ENCODE measurements at regions not wholly inside any gene's neighbourhood (a gene's known extent, or its start where the extent isn't known, plus 50 kb on each side); places are given as distances from the start of the nearest gene placed in this dataset.

DNA sequence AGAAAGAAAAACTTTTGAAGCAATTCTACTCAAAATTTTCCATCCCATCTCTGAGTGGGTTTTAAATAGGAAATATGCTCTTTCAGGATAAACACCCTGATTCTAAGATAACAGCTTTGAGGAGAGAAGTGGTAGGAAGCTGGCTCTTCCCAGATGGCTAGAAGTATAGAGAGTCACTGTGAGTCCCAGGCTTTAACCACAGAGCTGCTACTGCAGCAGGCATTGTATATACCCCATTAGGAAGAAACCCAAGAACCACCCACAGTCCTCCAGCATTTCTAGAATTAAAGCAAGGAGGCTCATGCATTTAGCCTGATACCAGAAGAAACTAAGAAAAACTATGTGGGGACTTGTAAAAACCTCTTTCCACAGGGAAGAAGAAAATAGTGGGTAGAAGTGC is 1405.6 kb upstream of the TENM4 start:
- no peak overlapping the region for H3K9ac ChIP-seq (ENCODE audit: low read depth, low read length)
- no TSS peak for BruUV-seq (replicated peaks)
- no peak overlapping the region for H2BK20ac ChIP-seq (ENCODE audit: low read depth, low read length)
- no peak overlapping the region for H2AFZ ChIP-seq (replicated peaks; ENCODE audit: low read length, poor library complexity)
- no peak for ATAC-seq (ENCODE audit: low read depth)
- H3K79me1 ChIP-seq (ENCODE audit: low read depth in 1 of 2, low read length in 2 of 2) = no peaks in the 10 kb centered on the region
- H3K4me3 ChIP-seq (ENCODE audit: insufficient read depth, low read depth, low read length) = no peak overlapping the region
- H2AK9ac ChIP-seq (replicated peaks; ENCODE audit: low read depth, low read length, poor library complexity) = no peak overlapping the region
- no peak overlapping the region for H3K14ac ChIP-seq (replicated peaks; ENCODE audit: low read depth, low read length)
- H4K5ac ChIP-seq (ENCODE audit: low read depth, low read length) = no peak overlapping the region
- no peaks in the 10 kb centered on the region for H4K20me1 ChIP-seq (ENCODE audit: insufficient read depth, low read length)
- no peak overlapping the region for H2BK15ac ChIP-seq (ENCODE audit: low read depth, low read length)
- in situ Hi-C loops (cut with MboI; ENCODE audit: low sequenced_read_pairs) (no loop called here), dilution Hi-C loops (cut with HindIII; ENCODE audit: low sequenced_read_pairs, unreplicated experiment) (no loop called here), intact Hi-C loops (cut with micrococcal nuclease) (no loop called here)
- ChIA-PET CTCF (no interaction called here), POLR2A (ENCODE audit: unreplicated experiment) (no interaction called here)
- no peak overlapping the region for H4K8ac ChIP-seq (ENCODE audit: low read depth in 2 of 2, low read length in 2 of 2)
- H4K91ac ChIP-seq (ENCODE audit: insufficient read depth, low read depth, low read length) = no peak overlapping the region
- no peaks in the 10 kb centered on the region for H3K4me1 ChIP-seq (ENCODE audit: control insufficient read depth, insufficient read depth, low read length)
- no peak overlapping the region for H3K4ac ChIP-seq (ENCODE audit: low read depth, low read length)
- H2BK120ac ChIP-seq (ENCODE audit: low read depth, low read length) = no peak overlapping the region
- TF ChIP-seq FOS (IDR thresholded peaks at IDR 0.05; ENCODE audit: low read depth, low read length) (no peak), RAD21 (IDR thresholded peaks at IDR 0.05; ENCODE audit: low read length) (no peak), RCOR1 (IDR thresholded peaks at IDR 0.05; ENCODE audit: insufficient replicate concordance, low read length) (no peak), CHD1 (IDR thresholded peaks at IDR 0.05; ENCODE audit: low read depth, low read length) (no peak), CEBPB (IDR thresholded peaks at IDR 0.05; ENCODE audit: low read depth, low read length) (no peak), CTCF (conservative IDR thresholded peaks at IDR 0.05; ENCODE audit: low read depth, low read length) (no peak), MAFK (IDR thresholded peaks at IDR 0.05; ENCODE audit: low read depth, low read length) (no peak), MAZ (IDR thresholded peaks at IDR 0.05; ENCODE audit: borderline replicate concordance, low read depth, low read length) (no peak), BHLHE40 (IDR thresholded peaks at IDR 0.05; ENCODE audit: low read depth, low read length) (no peak), MXI1 (IDR thresholded peaks at IDR 0.05; ENCODE audit: borderline replicate concordance, low read depth, low read length) (no peak), SMC3 (IDR thresholded peaks at IDR 0.05; ENCODE audit: low read depth, low read length) (no peak), RFX5 (IDR thresholded peaks at IDR 0.05; ENCODE audit: low read depth, low read length) (no peak)
- TF ChIP-seq, protein P1, sequence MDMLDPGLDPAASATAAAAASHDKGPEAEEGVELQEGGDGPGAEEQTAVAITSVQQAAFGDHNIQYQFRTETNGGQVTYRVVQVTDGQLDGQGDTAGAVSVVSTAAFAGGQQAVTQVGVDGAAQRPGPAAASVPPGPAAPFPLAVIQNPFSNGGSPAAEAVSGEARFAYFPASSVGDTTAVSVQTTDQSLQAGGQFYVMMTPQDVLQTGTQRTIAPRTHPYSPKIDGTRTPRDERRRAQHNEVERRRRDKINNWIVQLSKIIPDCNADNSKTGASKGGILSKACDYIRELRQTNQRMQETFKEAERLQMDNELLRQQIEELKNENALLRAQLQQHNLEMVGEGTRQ (IDR thresholded peaks at IDR 0.05; ENCODE audit: low read depth, low read length) = no peak
- TF ChIP-seq, protein P2, sequence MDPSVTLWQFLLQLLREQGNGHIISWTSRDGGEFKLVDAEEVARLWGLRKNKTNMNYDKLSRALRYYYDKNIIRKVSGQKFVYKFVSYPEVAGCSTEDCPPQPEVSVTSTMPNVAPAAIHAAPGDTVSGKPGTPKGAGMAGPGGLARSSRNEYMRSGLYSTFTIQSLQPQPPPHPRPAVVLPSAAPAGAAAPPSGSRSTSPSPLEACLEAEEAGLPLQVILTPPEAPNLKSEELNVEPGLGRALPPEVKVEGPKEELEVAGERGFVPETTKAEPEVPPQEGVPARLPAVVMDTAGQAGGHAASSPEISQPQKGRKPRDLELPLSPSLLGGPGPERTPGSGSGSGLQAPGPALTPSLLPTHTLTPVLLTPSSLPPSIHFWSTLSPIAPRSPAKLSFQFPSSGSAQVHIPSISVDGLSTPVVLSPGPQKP (IDR thresholded peaks at IDR 0.05; ENCODE audit: borderline replicate concordance, low read depth, low read length) = no peak
- H3K9me3 ChIP-seq (ENCODE audit: control insufficient read depth, insufficient read depth, low read length) = no peaks in the 10 kb centered on the region
- DNase-seq = no peak
- no peak overlapping the region for H2BK5ac ChIP-seq (ENCODE audit: low read depth, low read length, poor library complexity, severe bottlenecking)
- no peak overlapping the region for H2AK5ac ChIP-seq (ENCODE audit: low read depth, low read length)
- H3K36me3 ChIP-seq (ENCODE audit: control insufficient read depth, insufficient read depth, low read length) = no peaks in the 10 kb centered on the region
- no peak overlapping the region for H3K23ac ChIP-seq (ENCODE audit: low read depth, low read length)
- H3K56ac ChIP-seq (ENCODE audit: extremely low read depth, insufficient read depth, low read length) = no peak overlapping the region
- no peak overlapping the region for H3K4me2 ChIP-seq (ENCODE audit: low read depth, low read length)
- H3K27me3 ChIP-seq (ENCODE audit: control insufficient read depth, insufficient read depth, low read length) = no peaks in the 10 kb centered on the region
- H3K27ac ChIP-seq (ENCODE audit: insufficient read depth, low read length) = no peak overlapping the region
- H3K9me1 ChIP-seq (ENCODE audit: insufficient read depth, low read length) = no peaks in the 10 kb centered on the region
- no peak overlapping the region for H3K18ac ChIP-seq (ENCODE audit: low read depth, low read length)
